Liver (tissue), 8 donors: ENCODE measurements at regions not wholly inside any gene's neighbourhood (a gene's known extent, or its start where the extent isn't known, plus 50 kb on each side); places are given as distances from the start of the nearest gene placed in this dataset.

Experiments used
- DNase-seq: peaks from one replicate; pipeline ENCODE4 v3.0.0-alpha.2; 2017; ENCODE audit warnings: low spot score
- H3K27ac ChIP-seq, 2 donors: one replicate each; pipeline ENCODE4 v1.7.0; 2013; ENCODE audit warnings: inconsistent platforms in 2 of 2, low read length in 2 of 2, control low read depth in 1 of 2, low read depth in 1 of 2, mild to moderate bottlenecking in 1 of 2
- H3K27me3 ChIP-seq, 4 donors: one replicate each; pipeline versions ENCODE4 v1.6.1 to v1.7.0; 2013; ENCODE audit warnings: low read length in 3 of 4, inconsistent platforms in 1 of 4, mild to moderate bottlenecking in 1 of 4, moderate library complexity in 1 of 4; ENCODE audit not compliant: control insufficient read depth in 4 of 4, insufficient read depth in 4 of 4
- H3K36me3 ChIP-seq, 4 donors: one replicate each; pipeline versions ENCODE4 v1.6.1 to v1.7.0; 2013; ENCODE audit warnings: low read length in 3 of 4, mild to moderate bottlenecking in 3 of 4, low read depth in 1 of 4, moderate library complexity in 1 of 4; ENCODE audit not compliant: control insufficient read depth in 4 of 4, insufficient read depth in 3 of 4
- H3K4me1 ChIP-seq, 4 donors: one replicate each; pipeline versions ENCODE4 v1.6.1 to v1.7.0; 2013; ENCODE audit warnings: low read length in 3 of 4, mild to moderate bottlenecking in 3 of 4, moderate library complexity in 1 of 4; ENCODE audit not compliant: control insufficient read depth in 4 of 4, insufficient read depth in 4 of 4
- H3K4me3 ChIP-seq, 3 donors: one replicate each; pipeline versions ENCODE4 v1.6.1 to v1.7.0; 2013; ENCODE audit warnings: low read length in 3 of 3, control low read depth in 1 of 3, low read depth in 1 of 3, mild to moderate bottlenecking in 1 of 3
- H3K9ac ChIP-seq, 2 donors: one replicate each; pipeline ENCODE4 v1.7.0; 2013; ENCODE audit warnings: low read length in 2 of 2, mild to moderate bottlenecking in 2 of 2, moderate library complexity in 2 of 2, control low read depth in 1 of 2, low read depth in 1 of 2
- H3K9me3 ChIP-seq, 4 donors: one replicate each; pipeline versions ENCODE4 v1.6.1 to v1.7.0; 2013; ENCODE audit warnings: low read length in 3 of 4; ENCODE audit not compliant: control insufficient read depth in 4 of 4
- FOXA1 ChIP-seq: IDR thresholded peaks from 2 replicates; pipeline ENCODE4 v1.6.1; 2016; ENCODE audit warnings: antibody characterized with exemption
- GABPA ChIP-seq, 2 donors: IDR thresholded peaks in 1 of 2; conservative IDR thresholded peaks in 1 of 2; 2 replicates each; pipeline ENCODE4 v1.6.1; 2016; ENCODE audit warnings: antibody characterized with exemption in 2 of 2, mild to moderate bottlenecking in 1 of 2, moderate library complexity in 1 of 2
- HNF4G ChIP-seq: IDR thresholded peaks from 2 replicates; pipeline ENCODE4 v1.6.1; 2016; ENCODE audit warnings: antibody characterized with exemption
- MAX ChIP-seq: IDR thresholded peaks from 2 replicates; pipeline ENCODE4 v1.6.1; 2016; ENCODE audit warnings: antibody characterized with exemption
- RAD21 ChIP-seq, 2 donors: IDR thresholded peaks; 2 replicates each; pipeline ENCODE4 v1.6.1; 2016; ENCODE audit warnings: antibody characterized with exemption in 2 of 2, mild to moderate bottlenecking in 2 of 2
- RXRA ChIP-seq, 2 donors: IDR thresholded peaks; 2 replicates each; pipeline ENCODE4 v1.6.1; 2017 to 2018; ENCODE audit warnings: antibody characterized with exemption in 2 of 2, mild to moderate bottlenecking in 1 of 2
- SP1 ChIP-seq: IDR thresholded peaks from 2 replicates; pipeline ENCODE4 v1.6.1; 2018; ENCODE audit warnings: antibody characterized with exemption, mild to moderate bottlenecking
- TAF1 ChIP-seq: conservative IDR thresholded peaks from 2 replicates; pipeline ENCODE4 v1.6.1; 2016; ENCODE audit warnings: antibody characterized with exemption, mild to moderate bottlenecking
- YY1 ChIP-seq: IDR thresholded peaks from 2 replicates; pipeline ENCODE4 v1.6.1; 2016; ENCODE audit warnings: antibody characterized with exemption, mild to moderate bottlenecking
- WGBS: extraction: QIAGEN DNeasy Blood & Tissue Kit; methylation state at CpG from one replicate; pipeline ENCODE4 v1.1.7; 2013; 5-methylcytosine and 5-hydroxymethylcytosine counted together
- TF ChIP-seq, protein P1 (sequence below): IDR thresholded peaks from 2 replicates; pipeline ENCODE4 v1.6.1; 2016; ENCODE audit warnings: antibody characterized with exemption, mild to moderate bottlenecking
- TF ChIP-seq, protein P2 (sequence below): fragments of 150-350 bp; IDR thresholded peaks from 2 replicates; pipeline ENCODE4 v1.5.1; 2017; ENCODE audit warnings: improper control_type of control experiment, low read depth, low read length; ENCODE audit not compliant: missing input control
- TF ChIP-seq, protein P3 (sequence below): IDR thresholded peaks from 2 replicates; pipeline ENCODE4 v1.6.1; 2016; ENCODE audit warnings: antibody characterized with exemption
- donor health status: healthy.
- donor health status: healthy.
- donor health status: healthy.
- donor health status: healthy.
- donor health status: healthy.

- Histone ChIP-seq H3K4me1 (no peaks in the 10 kb centered on the region), H3K27ac (no peak overlapping the region), H3K9me3 (no peaks in the 10 kb centered on the region), H3K36me3 (no peaks in the 10 kb centered on the region), H3K27me3 (no peaks in the 10 kb centered on the region), H3K9ac (no peak overlapping the region), H3K4me3 (no peak overlapping the region)
- TF ChIP-seq GABPA (IDR thresholded peaks at IDR 0.05 in 1 of 2, conservative IDR thresholded peaks at IDR 0.05 in 1 of 2), result no peak
- DNase-seq, result no peak
- WGBS, result 77% methylated on average over 7 of the region's 7 CpGs
These were observed 799.6 kb downstream of the BRD1 start for GRCh38 chr22:49028111-49028510.

- Histone ChIP-seq H3K9ac (no peak overlapping the region), H3K27me3 (no peaks in the 10 kb centered on the region), H3K36me3 (no peaks in the 10 kb centered on the region), H3K27ac (no peak overlapping the region), H3K4me3 (no peak overlapping the region), H3K9me3 (no peaks in the 10 kb centered on the region), H3K4me1 (no peaks in the 10 kb centered on the region)
- TF ChIP-seq MAX (no peak), FOXA1 (no peak), RXRA (IDR thresholded peaks at IDR 0.05) (no peak), GABPA (IDR thresholded peaks at IDR 0.05 in 1 of 2, conservative IDR thresholded peaks at IDR 0.05 in 1 of 2) (no peak), SP1 (no peak), YY1 (no peak), RAD21 (IDR thresholded peaks at IDR 0.05) (no peak), HNF4G (no peak), TAF1 (no peak)
- TF ChIP-seq, protein P1, sequence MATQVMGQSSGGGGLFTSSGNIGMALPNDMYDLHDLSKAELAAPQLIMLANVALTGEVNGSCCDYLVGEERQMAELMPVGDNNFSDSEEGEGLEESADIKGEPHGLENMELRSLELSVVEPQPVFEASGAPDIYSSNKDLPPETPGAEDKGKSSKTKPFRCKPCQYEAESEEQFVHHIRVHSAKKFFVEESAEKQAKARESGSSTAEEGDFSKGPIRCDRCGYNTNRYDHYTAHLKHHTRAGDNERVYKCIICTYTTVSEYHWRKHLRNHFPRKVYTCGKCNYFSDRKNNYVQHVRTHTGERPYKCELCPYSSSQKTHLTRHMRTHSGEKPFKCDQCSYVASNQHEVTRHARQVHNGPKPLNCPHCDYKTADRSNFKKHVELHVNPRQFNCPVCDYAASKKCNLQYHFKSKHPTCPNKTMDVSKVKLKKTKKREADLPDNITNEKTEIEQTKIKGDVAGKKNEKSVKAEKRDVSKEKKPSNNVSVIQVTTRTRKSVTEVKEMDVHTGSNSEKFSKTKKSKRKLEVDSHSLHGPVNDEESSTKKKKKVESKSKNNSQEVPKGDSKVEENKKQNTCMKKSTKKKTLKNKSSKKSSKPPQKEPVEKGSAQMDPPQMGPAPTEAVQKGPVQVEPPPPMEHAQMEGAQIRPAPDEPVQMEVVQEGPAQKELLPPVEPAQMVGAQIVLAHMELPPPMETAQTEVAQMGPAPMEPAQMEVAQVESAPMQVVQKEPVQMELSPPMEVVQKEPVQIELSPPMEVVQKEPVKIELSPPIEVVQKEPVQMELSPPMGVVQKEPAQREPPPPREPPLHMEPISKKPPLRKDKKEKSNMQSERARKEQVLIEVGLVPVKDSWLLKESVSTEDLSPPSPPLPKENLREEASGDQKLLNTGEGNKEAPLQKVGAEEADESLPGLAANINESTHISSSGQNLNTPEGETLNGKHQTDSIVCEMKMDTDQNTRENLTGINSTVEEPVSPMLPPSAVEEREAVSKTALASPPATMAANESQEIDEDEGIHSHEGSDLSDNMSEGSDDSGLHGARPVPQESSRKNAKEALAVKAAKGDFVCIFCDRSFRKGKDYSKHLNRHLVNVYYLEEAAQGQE, result no peak
- TF ChIP-seq, protein P2, sequence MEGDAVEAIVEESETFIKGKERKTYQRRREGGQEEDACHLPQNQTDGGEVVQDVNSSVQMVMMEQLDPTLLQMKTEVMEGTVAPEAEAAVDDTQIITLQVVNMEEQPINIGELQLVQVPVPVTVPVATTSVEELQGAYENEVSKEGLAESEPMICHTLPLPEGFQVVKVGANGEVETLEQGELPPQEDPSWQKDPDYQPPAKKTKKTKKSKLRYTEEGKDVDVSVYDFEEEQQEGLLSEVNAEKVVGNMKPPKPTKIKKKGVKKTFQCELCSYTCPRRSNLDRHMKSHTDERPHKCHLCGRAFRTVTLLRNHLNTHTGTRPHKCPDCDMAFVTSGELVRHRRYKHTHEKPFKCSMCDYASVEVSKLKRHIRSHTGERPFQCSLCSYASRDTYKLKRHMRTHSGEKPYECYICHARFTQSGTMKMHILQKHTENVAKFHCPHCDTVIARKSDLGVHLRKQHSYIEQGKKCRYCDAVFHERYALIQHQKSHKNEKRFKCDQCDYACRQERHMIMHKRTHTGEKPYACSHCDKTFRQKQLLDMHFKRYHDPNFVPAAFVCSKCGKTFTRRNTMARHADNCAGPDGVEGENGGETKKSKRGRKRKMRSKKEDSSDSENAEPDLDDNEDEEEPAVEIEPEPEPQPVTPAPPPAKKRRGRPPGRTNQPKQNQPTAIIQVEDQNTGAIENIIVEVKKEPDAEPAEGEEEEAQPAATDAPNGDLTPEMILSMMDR, result no peak
- TF ChIP-seq, protein P3, sequence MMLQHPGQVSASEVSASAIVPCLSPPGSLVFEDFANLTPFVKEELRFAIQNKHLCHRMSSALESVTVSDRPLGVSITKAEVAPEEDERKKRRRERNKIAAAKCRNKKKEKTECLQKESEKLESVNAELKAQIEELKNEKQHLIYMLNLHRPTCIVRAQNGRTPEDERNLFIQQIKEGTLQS, result no peak
- 66% methylated on average over 9 of the region's 9 CpGs for WGBS
- no peak for DNase-seq
These were observed 800.4 kb downstream of the BRD1 start for GRCh38 chr22:49027368-49027670.
